SW 1271 (cell line): ENCODE measurements at regions not wholly inside any gene's neighbourhood (a gene's known extent, or its start where the extent isn't known, plus 50 kb on each side); places are given as distances from the start of the nearest gene placed in this dataset.

Experiments
- DNase-seq, 2 experiments: peaks; one replicate each; lab custom pipeline; 2025; lab: John Stamatoyannopoulos, UW

GRCh38 chr12:97927977-97928376, 465.4 kb downstream of the RMST start:
- DNase-seq, result no peak

GRCh38 chr12:97936165-97936564, 473.6 kb downstream of the RMST start:
- no peak for DNase-seq

- no peak for DNase-seq
Observed at GRCh38 chr12:97938031-97938430, 475.4 kb downstream of the RMST start.

- no peak for DNase-seq
Observed at GRCh38 chr12:97939156-97939555, 476.6 kb downstream of the RMST start.

- DNase-seq, result no peak
Observed at GRCh38 chr12:97940105-97940504, 477.5 kb downstream of the RMST start.

GRCh38 chr12:97940629-97941028, 478.0 kb downstream of the RMST start:
- peak in 1 of 2 experiments; percentile 18 for DNase-seq

- no peak for DNase-seq
Observed at GRCh38 chr12:97941686-97942354, 479.2 kb downstream of the RMST start.

- DNase-seq, result no peak
Observed at GRCh38 chr12:97943359-97943758, 480.8 kb downstream of the RMST start.

- DNase-seq, result no peak
Observed at GRCh38 chr12:97944576-97944975, 482.0 kb downstream of the RMST start.

GRCh38 chr12:97946701-97947100, 484.1 kb downstream of the RMST start:
- no peak for DNase-seq

- no peak for DNase-seq
Observed at GRCh38 chr12:97948591-97948990, 486.0 kb downstream of the RMST start.

- no peak for DNase-seq
Observed at GRCh38 chr12:97951239-97951638, 488.6 kb downstream of the RMST start.

- DNase-seq, result no peak
Observed at GRCh38 chr12:97951717-97952116, 489.1 kb downstream of the RMST start.

- no peak for DNase-seq
Observed at GRCh38 chr12:97957109-97957508, 494.5 kb downstream of the RMST start.

- DNase-seq, result no peak
Observed at GRCh38 chr12:97960225-97960624, 497.6 kb downstream of the RMST start.

- peak in 1 of 2 experiments; percentile 16 for DNase-seq
Observed at GRCh38 chr12:97960741-97961608, 498.4 kb downstream of the RMST start.

GRCh38 chr12:97967831-97968230, 505.2 kb downstream of the RMST start:
- DNase-seq, result no peak

GRCh38 chr12:97968641-97969197, 506.1 kb downstream of the RMST start:
- DNase-seq, result no peak

GRCh38 chr12:97977870-97978405, 515.3 kb downstream of the RMST start:
- no peak for DNase-seq

GRCh38 chr12:97982684-97983083, 520.1 kb downstream of the RMST start:
- no peak for DNase-seq

GRCh38 chr12:97983796-97984195, 521.2 kb downstream of the RMST start:
- no peak for DNase-seq

GRCh38 chr12:97984436-97984835, 521.8 kb downstream of the RMST start:
- no peak for DNase-seq
